Trophoblast cell (in vitro differentiated cells and primary cell): ENCODE measurements at regions not wholly inside any gene's neighbourhood (a gene's known extent, or its start where the extent isn't known, plus 50 kb on each side); places are given as distances from the start of the nearest gene placed in this dataset.

ENCODE experiments used
- DNase-seq, 2 donors: peaks; one replicate each; pipeline ENCODE4 v3.0.0-alpha.2; 2016
- H2AFZ ChIP-seq: 2 replicates; pipeline ENCODE4 v1.6.1; 2013; ENCODE audit warnings: low read length, moderate library complexity, mild to moderate bottlenecking; ENCODE audit not compliant: insufficient read depth, poor library complexity
- H2AK5ac ChIP-seq: 2 replicates; pipeline ENCODE4 v1.6.1; 2013; ENCODE audit warnings: mild to moderate bottlenecking, low read length
- H2BK120ac ChIP-seq: 2 replicates; pipeline ENCODE4 v1.6.1; 2013; ENCODE audit warnings: low read length, mild to moderate bottlenecking, moderate library complexity; ENCODE audit not compliant: insufficient read depth, poor library complexity
- H2BK12ac ChIP-seq: 2 replicates; pipeline ENCODE4 v1.6.1; 2013; ENCODE audit warnings: mild to moderate bottlenecking, low read length, moderate library complexity
- H2BK5ac ChIP-seq: 2 replicates; pipeline ENCODE4 v1.6.1; 2013; ENCODE audit warnings: low read length, low read depth, moderate library complexity, mild to moderate bottlenecking; ENCODE audit not compliant: poor library complexity
- H3K14ac ChIP-seq: 2 replicates; pipeline ENCODE4 v1.6.1; 2013; ENCODE audit warnings: mild to moderate bottlenecking, low read length
- H3K18ac ChIP-seq: 2 replicates; pipeline ENCODE4 v1.6.1; 2013; ENCODE audit warnings: mild to moderate bottlenecking, low read length
- H3K23ac ChIP-seq: 2 replicates; pipeline ENCODE4 v1.6.1; 2013; ENCODE audit warnings: low read length
- H3K27ac ChIP-seq: 2 replicates; pipeline ENCODE4 v1.5.1; 2013; ENCODE audit warnings: low read depth, mild to moderate bottlenecking, inconsistent platforms, low read length, moderate library complexity
- H3K27me3 ChIP-seq: 2 replicates; pipeline ENCODE4 v1.6.1; 2013; ENCODE audit warnings: inconsistent platforms, mild to moderate bottlenecking, low read length, moderate library complexity; ENCODE audit not compliant: insufficient read depth
- H3K36me3 ChIP-seq, 2 experiments: 1 replicate in 1 of 2; 2 replicates in 1 of 2; pipeline ENCODE4 v1.6.1; 2013; ENCODE audit warnings: low read length in 2 of 2, mild to moderate bottlenecking in 2 of 2, moderate library complexity in 1 of 2; ENCODE audit not compliant: insufficient read depth in 2 of 2, control insufficient read depth in 1 of 2
- H3K4ac ChIP-seq: 2 replicates; pipeline ENCODE4 v1.6.1; 2013; ENCODE audit warnings: low read depth, mild to moderate bottlenecking, low read length, moderate library complexity
- H3K4me1 ChIP-seq, 2 experiments: 1 replicate in 1 of 2; 2 replicates in 1 of 2; pipeline ENCODE4 v1.6.1; 2013; ENCODE audit warnings: low read length in 2 of 2, mild to moderate bottlenecking in 2 of 2, moderate library complexity in 1 of 2; ENCODE audit not compliant: insufficient read depth in 2 of 2, control insufficient read depth in 1 of 2
- H3K4me2 ChIP-seq: 2 replicates; pipeline ENCODE4 v1.6.1; 2013; ENCODE audit warnings: inconsistent platforms, mild to moderate bottlenecking, low read length, moderate library complexity
- H3K4me3 ChIP-seq: 2 replicates; pipeline ENCODE4 v1.5.1; 2013; ENCODE audit warnings: mild to moderate bottlenecking, low read depth, low read length, inconsistent platforms
- H3K79me1 ChIP-seq: one replicate; pipeline ENCODE4 v1.6.1; 2013; ENCODE audit warnings: low read length
- H3K79me2 ChIP-seq: 2 replicates; pipeline ENCODE4 v1.6.1; 2013; ENCODE audit warnings: low read length, mild to moderate bottlenecking; ENCODE audit not compliant: control insufficient read depth, insufficient read depth, poor library complexity
- H3K9ac ChIP-seq: 2 replicates; pipeline ENCODE4 v1.6.1; 2013; ENCODE audit warnings: mild to moderate bottlenecking, low read length
- H3K9me3 ChIP-seq: 2 replicates; pipeline ENCODE4 v1.6.1; 2013; ENCODE audit warnings: low read depth, mild to moderate bottlenecking, control low read depth, inconsistent platforms, low read length; ENCODE audit not compliant: insufficient read depth
- H4K12ac ChIP-seq: 2 replicates; pipeline ENCODE4 v1.6.1; 2013; ENCODE audit warnings: low read depth, mild to moderate bottlenecking, low read length, moderate library complexity
- H4K8ac ChIP-seq: 2 replicates; pipeline ENCODE4 v1.6.1; 2013; ENCODE audit warnings: low read depth, mild to moderate bottlenecking, low read length, moderate library complexity
- H4K91ac ChIP-seq: one replicate; pipeline ENCODE4 v1.6.1; 2013; ENCODE audit warnings: low read depth, mild to moderate bottlenecking, low read length, moderate library complexity
- WGBS: extraction: QIAGEN DNeasy Blood & Tissue Kit; methylation state at CpG from one replicate; pipeline ENCODE4 v1.1.7; 2013; ENCODE audit warnings: missing lambda C conversion rate; ENCODE audit not compliant: insufficient read length, insufficient coverage; ENCODE audit errors: extremely low coverage; 5-methylcytosine and 5-hydroxymethylcytosine counted together

GRCh38 chr16:35386619-35387018 lies 1927.2 kb downstream of the TP53TG3F start:
- H3K79me1 ChIP-seq, result no peaks in the 10 kb centered on the region

GRCh38 chr16:35391328-35391727 lies 1931.9 kb downstream of the TP53TG3F start:
- Histone ChIP-seq H4K8ac (no peak overlapping the region), H3K4me3 (no peak overlapping the region), H2BK5ac (no peak overlapping the region), H2AK5ac (no peak overlapping the region), H3K23ac (no peak overlapping the region), H3K36me3 (no peaks in the 10 kb centered on the region), H4K12ac (no peak overlapping the region), H3K9ac (no peak overlapping the region), H3K79me2 (no peaks in the 10 kb centered on the region), H3K4me1 (no peaks in the 10 kb centered on the region), H2AFZ (no peak overlapping the region), H2BK12ac (no peak overlapping the region), H3K9me3 (peaks cover 44% of the 10 kb centered on the region), H4K91ac (no peak overlapping the region), H3K4ac (no peak overlapping the region), H3K27ac (no peak overlapping the region), H3K4me2 (no peak overlapping the region), H3K27me3 (no peaks in the 10 kb centered on the region), H3K14ac (no peak overlapping the region), H3K79me1 (no peaks in the 10 kb centered on the region), H3K18ac (no peak overlapping the region), H2BK120ac (no peak overlapping the region)
- no CpG with 5 or more reads among the region's 10 CpGs for WGBS
- DNase-seq, result peak; percentile 4 to 54

More at GRCh38 chr16:35386619-35387018, 1927.2 kb downstream of the TP53TG3F start:
- Histone ChIP-seq H3K27me3 (no peaks in the 10 kb centered on the region), H2AK5ac (no peak overlapping the region), H3K36me3 (no peaks in the 10 kb centered on the region), H3K27ac (no peak overlapping the region), H2BK12ac (no peak overlapping the region), H3K14ac (no peak overlapping the region), H3K4me3 (no peak overlapping the region), H3K23ac (no peak overlapping the region), H2BK120ac (no peak overlapping the region), H3K9ac (no peak overlapping the region), H3K9me3 (peaks cover 14% of the 10 kb centered on the region), H3K4me1 (no peaks in the 10 kb centered on the region), H4K8ac (no peak overlapping the region), H3K18ac (no peak overlapping the region), H3K4me2 (no peak overlapping the region), H3K4ac (no peak overlapping the region), H4K12ac (no peak overlapping the region), H4K91ac (no peak overlapping the region), H2BK5ac (no peak overlapping the region), H2AFZ (no peak overlapping the region), H3K79me2 (no peaks in the 10 kb centered on the region)
- WGBS, result no CpG with 5 or more reads among the region's 2 CpGs
- no peak for DNase-seq

GRCh38 chr16:35398180-35398579 lies 1938.8 kb downstream of the TP53TG3F start:
- Histone ChIP-seq H2AK5ac (no peak overlapping the region), H2AFZ (no peak overlapping the region), H3K9me3 (peaks cover 35% of the 10 kb centered on the region), H4K12ac (no peak overlapping the region), H3K23ac (no peak overlapping the region), H4K91ac (no peak overlapping the region), H3K79me2 (no peaks in the 10 kb centered on the region), H3K27me3 (no peaks in the 10 kb centered on the region), H3K4ac (no peak overlapping the region), H3K18ac (no peak overlapping the region), H4K8ac (no peak overlapping the region), H2BK5ac (no peak overlapping the region), H3K27ac (no peak overlapping the region), H3K4me1 (no peaks in the 10 kb centered on the region), H2BK12ac (no peak overlapping the region), H3K14ac (no peak overlapping the region), H3K9ac (no peak overlapping the region), H3K36me3 (no peaks in the 10 kb centered on the region), H3K4me3 (no peak overlapping the region), H3K79me1 (no peaks in the 10 kb centered on the region), H3K4me2 (no peak overlapping the region), H2BK120ac (no peak overlapping the region)
- no peak for DNase-seq
- no CpG with 5 or more reads among the region's 2 CpGs for WGBS

GRCh38 chr16:35399133-35399532 lies 1939.7 kb downstream of the TP53TG3F start:
- H2BK120ac ChIP-seq, result no peak overlapping the region
- H3K18ac ChIP-seq, result no peak overlapping the region
- H3K4me2 ChIP-seq, result no peak overlapping the region
- peaks cover 26% of the 10 kb centered on the region for H3K9me3 ChIP-seq
- H3K4ac ChIP-seq, result no peak overlapping the region
- H2BK12ac ChIP-seq, result no peak overlapping the region
- no peaks in the 10 kb centered on the region for H3K79me2 ChIP-seq
- no peak overlapping the region for H3K4me3 ChIP-seq
- no peaks in the 10 kb centered on the region for H3K79me1 ChIP-seq
- no peak for DNase-seq
- H3K23ac ChIP-seq, result no peak overlapping the region
- no peak overlapping the region for H2AFZ ChIP-seq
- no peak overlapping the region for H3K9ac ChIP-seq
- H3K4me1 ChIP-seq, result no peaks in the 10 kb centered on the region
- no peak overlapping the region for H3K14ac ChIP-seq
- no peak overlapping the region for H3K27ac ChIP-seq
- WGBS, result no CpG with 5 or more reads among the region's 2 CpGs
- no peak overlapping the region for H2AK5ac ChIP-seq
- H3K27me3 ChIP-seq, result no peaks in the 10 kb centered on the region
- H4K12ac ChIP-seq, result no peak overlapping the region
- H4K91ac ChIP-seq, result no peak overlapping the region
- no peak overlapping the region for H4K8ac ChIP-seq
- H3K36me3 ChIP-seq, result no peaks in the 10 kb centered on the region
- no peak overlapping the region for H2BK5ac ChIP-seq
